Calu3 (cell line): ENCODE measurements at regions not wholly inside any gene's neighbourhood (a gene's known extent, or its start where the extent isn't known, plus 50 kb on each side); places are given as distances from the start of the nearest gene placed in this dataset.

Source experiments
- BruUV-seq: library from RNA; stranded (reverse); fragments of 400-500 nt; replicated peaks from 2 replicates; lab custom pipeline; 2021; lab: Mats Ljungman, UMichigan
- CTCF ChIA-PET: fragments of 300-600 bp; sonication (Branson Sonifier 250); formaldehyde crosslinking; loops from one replicate; lab custom pipeline; 2022; ENCODE audit warnings: antibody characterized with exemption; lab: Charles Lee
- DNase-seq: peaks from one replicate; pipeline ENCODE4 v3.0.0; 2022
- H3K27ac Mint-ChIP-seq: one replicate; pipeline ENCODE4 v1.8.0; 2022; ENCODE audit warnings: mixed read lengths; ENCODE audit not compliant: unreplicated experiment
- H3K27me3 Mint-ChIP-seq: one replicate; pipeline ENCODE4 v1.8.0; 2022; ENCODE audit warnings: mixed read lengths; ENCODE audit not compliant: unreplicated experiment
- H3K36me3 Mint-ChIP-seq: one replicate; pipeline ENCODE4 v1.8.0; 2022; ENCODE audit warnings: mild to moderate bottlenecking, moderate library complexity, mixed read lengths; ENCODE audit not compliant: insufficient read depth, unreplicated experiment
- H3K4me1 Mint-ChIP-seq: one replicate; pipeline ENCODE4 v1.8.0; 2022; ENCODE audit warnings: mild to moderate bottlenecking, low read depth, mixed read lengths; ENCODE audit not compliant: unreplicated experiment
- H3K4me3 Mint-ChIP-seq: one replicate; pipeline ENCODE4 v1.8.0; 2022; ENCODE audit warnings: mild to moderate bottlenecking, low read depth, moderate library complexity, mixed read lengths; ENCODE audit not compliant: unreplicated experiment
- H3K9me3 Mint-ChIP-seq: one replicate; pipeline ENCODE4 v1.8.0; 2022; ENCODE audit warnings: low read depth, mixed read lengths; ENCODE audit not compliant: unreplicated experiment
- CTCF ChIP-seq: fragments of 200-600 bp; IDR thresholded peaks from one replicate; pipeline ENCODE4 v1.8.0; 2022; ENCODE audit warnings: antibody characterized with exemption; ENCODE audit not compliant: unreplicated experiment
- intact Hi-C: fragments of 100-400 bp; cut with micrococcal nuclease; formaldehyde crosslinking; loops from one replicate; pipeline ENCODE4 v1.10.0; 2022; ENCODE audit not compliant: unreplicated experiment

GRCh38 chr7:112868609-112869008 is 78.4 kb upstream of the TMEM168 start:
- no TSS peak for BruUV-seq
- H3K27ac Mint-ChIP-seq, result no peak overlapping the region
- H3K9me3 Mint-ChIP-seq, result peaks cover 2% of the 10 kb centered on the region
- CTCF ChIA-PET, result interaction anchor here (1.0 kb wide), 1 partner anchor 13 kb away, joined by 3 read pairs; no protein-coding TSS in a partner anchor
- intact Hi-C loops, result loop anchor here (1.0 kb wide), 1 partner anchor 318 kb away; no protein-coding TSS in a partner anchor
- no peak overlapping the region for H3K4me3 Mint-ChIP-seq
- H3K27me3 Mint-ChIP-seq, result no peaks in the 10 kb centered on the region
- no peaks in the 10 kb centered on the region for H3K36me3 Mint-ChIP-seq
- H3K4me1 Mint-ChIP-seq, result no peaks in the 10 kb centered on the region
- TF ChIP-seq CTCF, result no peak
- no peak for DNase-seq

- H3K4me1 Mint-ChIP-seq, result no peaks in the 10 kb centered on the region
These were observed 76.2 kb upstream of the TMEM168 start for GRCh38 chr7:112866424-112866823.

GRCh38 chr7:112864380-112864779 is 74.2 kb upstream of the TMEM168 start:
- no peaks in the 10 kb centered on the region for H3K27me3 Mint-ChIP-seq
- no peak overlapping the region for H3K27ac Mint-ChIP-seq
- H3K4me3 Mint-ChIP-seq, result no peak overlapping the region
- no TSS peak for BruUV-seq
- TF ChIP-seq CTCF, result no peak
- no peaks in the 10 kb centered on the region for H3K36me3 Mint-ChIP-seq
- DNase-seq, result no peak
- CTCF ChIA-PET, result no interaction called here
- peaks cover 2% of the 10 kb centered on the region for H3K9me3 Mint-ChIP-seq
- no peaks in the 10 kb centered on the region for H3K4me1 Mint-ChIP-seq
- intact Hi-C loops, result no loop called here

More at GRCh38 chr7:112866424-112866823, 76.2 kb upstream of the TMEM168 start:
- intact Hi-C loops, result no loop called here
- Mint-ChIP-seq H3K4me3 (no peak overlapping the region), H3K9me3 (peaks cover 2% of the 10 kb centered on the region), H3K36me3 (no peaks in the 10 kb centered on the region), H3K27ac (no peak overlapping the region), H3K27me3 (no peaks in the 10 kb centered on the region)
- no peak for TF ChIP-seq CTCF
- CTCF ChIA-PET, result no interaction called here
- BruUV-seq, result no TSS peak
- no peak for DNase-seq

GRCh38 chr7:112858838-112859237 is 68.6 kb upstream of the TMEM168 start:
- CTCF ChIA-PET, result no interaction called here
- intact Hi-C loops, result no loop called here
- Mint-ChIP-seq H3K4me1 (no peaks in the 10 kb centered on the region), H3K36me3 (no peaks in the 10 kb centered on the region), H3K27ac (no peak overlapping the region), H3K9me3 (no peaks in the 10 kb centered on the region), H3K4me3 (no peak overlapping the region), H3K27me3 (no peaks in the 10 kb centered on the region)
- DNase-seq, result no peak
- no TSS peak for BruUV-seq
- TF ChIP-seq CTCF, result no peak
